B cell (primary cell): ENCODE measurements at regions not wholly inside any gene's neighbourhood (a gene's known extent, or its start where the extent isn't known, plus 50 kb on each side); places are given as distances from the start of the nearest gene placed in this dataset.

Experiments
- ATAC-seq: fragments of 200-7000 bp; cut with Tn5 transposase; one replicate; pipeline ENCODE4 v1.10.0; 2021; ENCODE audit warnings: low read depth, mild to moderate bottlenecking, moderate number of reproducible peaks, moderate library complexity
- CTCF ChIA-PET: fragments of 350-600 bp; sonication (Branson Sonifier 250); formaldehyde crosslinking; loops from one replicate; lab custom pipeline; 2021; ENCODE audit warnings: antibody characterized with exemption, inconsistent platforms; lab: Charles Lee
- POLR2A ChIA-PET: fragments of 350-600 bp; sonication (Branson Sonifier 250); formaldehyde crosslinking; loops from one replicate; lab custom pipeline; 2021; ENCODE audit warnings: antibody characterized with exemption; lab: Charles Lee
- DNase-seq: peaks from one replicate; pipeline ENCODE4 v3.0.0; 2013
- H2AFZ ChIP-seq: 2 replicates; pipeline ENCODE4 v1.6.1; 2012; ENCODE audit warnings: mild to moderate bottlenecking, low read depth, low read length; ENCODE audit not compliant: insufficient read depth, poor library complexity, severe bottlenecking
- H3K27ac ChIP-seq, 2 donors: 1 replicate in 1 of 2; 2 replicates in 1 of 2; pipeline ENCODE4 v1.5.1; 2012 to 2013; ENCODE audit warnings: low read length in 2 of 2, mild to moderate bottlenecking in 2 of 2, moderate library complexity in 1 of 2
- H3K27me3 ChIP-seq, 4 experiments: fragments of 200-600 bp in 1 of 4; sonication (generic) in 1 of 4; replicated peaks in 1 of 4; 1 replicate in 2 of 4; 2 replicates in 2 of 4; pipeline versions ENCODE4 v1.6.1 to v1.7.0; 2013 to 2016; ENCODE audit warnings: low read length in 3 of 4, mild to moderate bottlenecking in 2 of 4, mixed read lengths in 1 of 4, moderate library complexity in 1 of 4; ENCODE audit not compliant: insufficient read depth in 4 of 4, control insufficient read depth in 3 of 4; ENCODE audit errors: control extremely low read depth in 1 of 4
- H3K36me3 ChIP-seq, 2 experiments: replicated peaks in 1 of 2; 1 replicate in 1 of 2; 2 replicates in 1 of 2; pipeline versions ENCODE4 v1.6.1 to v1.7.1; 2013; ENCODE audit warnings: low read length in 1 of 2; ENCODE audit not compliant: insufficient read depth in 2 of 2, control insufficient read depth in 1 of 2; ENCODE audit errors: control extremely low read depth in 1 of 2, extremely low read depth in 1 of 2
- H3K4me1 ChIP-seq, 2 donors: fragments of 200-600 bp in 1 of 2; sonication (generic) in 1 of 2; 1 replicate in 1 of 2; 2 replicates in 1 of 2; pipeline versions ENCODE4 v1.5.1 to v1.6.1; 2013 to 2017; ENCODE audit warnings: low read length in 2 of 2; ENCODE audit not compliant: control insufficient read depth in 2 of 2, insufficient read depth in 2 of 2
- H3K4me2 ChIP-seq: replicated peaks from 2 replicates; pipeline ENCODE3; 2012; ENCODE audit warnings: mild to moderate bottlenecking, low read depth, low read length; ENCODE audit not compliant: poor library complexity, severe bottlenecking
- H3K4me3 ChIP-seq, 5 experiments: fragments of 200-600 bp in 1 of 5; sonication (generic) in 1 of 5; 1 replicate in 3 of 5; 2 replicates in 2 of 5; pipeline versions ENCODE4 v1.5.1 to v1.7.0; 2011 to 2016; ENCODE audit warnings: low read length in 4 of 5, mild to moderate bottlenecking in 4 of 5, low read depth in 2 of 5, control low read depth in 1 of 5, moderate library complexity in 1 of 5; ENCODE audit not compliant: insufficient read depth in 1 of 5; ENCODE audit errors: control extremely low read depth in 1 of 5, extremely low read depth in 1 of 5
- H3K79me2 ChIP-seq: fragments of 200-600 bp; sonication (generic); one replicate; pipeline ENCODE4 v1.6.0; 2016; ENCODE audit warnings: low read length; ENCODE audit not compliant: control insufficient read depth, insufficient read depth
- H3K9ac ChIP-seq: fragments of 200-600 bp; sonication (generic); 2 replicates; pipeline ENCODE4 v1.6.1; 2017; ENCODE audit warnings: mild to moderate bottlenecking, low read length, moderate library complexity
- H3K9me3 ChIP-seq, 3 donors: one replicate each; pipeline versions ENCODE4 v1.6.1 to v1.7.1; 2013; ENCODE audit warnings: low read length in 2 of 3; ENCODE audit not compliant: control insufficient read depth in 2 of 3, insufficient read depth in 1 of 3; ENCODE audit errors: control extremely low read depth in 1 of 3
- H4K20me1 ChIP-seq: 2 replicates; pipeline ENCODE4 v1.6.0; 2012; ENCODE audit warnings: mild to moderate bottlenecking, low read length; ENCODE audit not compliant: insufficient read depth, control insufficient read depth, poor library complexity, severe bottlenecking
- H3K27ac Mint-ChIP-seq: one replicate; pipeline ENCODE4 v1.8.0; 2021; ENCODE audit warnings: mixed read lengths
- H3K27me3 Mint-ChIP-seq: one replicate; pipeline ENCODE4 v1.8.0; 2021; ENCODE audit warnings: mixed read lengths
- H3K4me1 Mint-ChIP-seq: one replicate; pipeline ENCODE4 v1.8.0; 2021; ENCODE audit warnings: mixed read lengths
- H3K4me3 Mint-ChIP-seq: one replicate; pipeline ENCODE4 v1.8.0; 2021; ENCODE audit warnings: mixed read lengths
- H3K9me3 Mint-ChIP-seq: one replicate; pipeline ENCODE4 v1.8.0; 2022; ENCODE audit warnings: mixed read lengths; ENCODE audit not compliant: insufficient read depth
- CTCF ChIP-seq: fragments of 200-600 bp; IDR thresholded peaks from one replicate; pipeline ENCODE4 v1.8.0; 2022; ENCODE audit warnings: antibody characterized with exemption, mild to moderate bottlenecking
- EZH2 ChIP-seq: IDR thresholded peaks from 2 replicates; pipeline ENCODE4 v1.6.1; 2012; ENCODE audit warnings: borderline replicate concordance, low read depth, mild to moderate bottlenecking, moderate library complexity, low read length; ENCODE audit not compliant: insufficient read depth, poor library complexity, severe bottlenecking
- WGBS: methylation state at CpG from one replicate; pipeline ENCODE4 v1.1.5; 2013; ENCODE audit warnings: missing lambda C conversion rate; ENCODE audit not compliant: insufficient coverage; 5-methylcytosine and 5-hydroxymethylcytosine counted together
- intact Hi-C: fragments of 100-400 bp; cut with micrococcal nuclease; formaldehyde crosslinking; loops from one replicate; pipeline ENCODE4 v1.10.0; 2022

- intact Hi-C loops, result no loop called here
- Mint-ChIP-seq H3K27me3 (peaks cover 13% of the 10 kb centered on the region), H3K4me3 (no peak overlapping the region), H3K9me3 (no peaks in the 10 kb centered on the region), H3K27ac (no peak overlapping the region), H3K4me1 (no peaks in the 10 kb centered on the region)
- Histone ChIP-seq H3K4me1 (no peaks in the 10 kb centered on the region), H3K9ac (no peak overlapping the region), H3K79me2 (no peaks in the 10 kb centered on the region), H3K27ac (no peak overlapping the region), H3K9me3 (no peaks in the 10 kb centered on the region), H3K27me3 (peaks cover 0 to 6% (median 0%) of the 10 kb centered on the region in 4 experiments), H3K4me3 (no peak overlapping the region), H2AFZ (no peak overlapping the region), H3K36me3 (no peaks in the 10 kb centered on the region), H4K20me1 (no peaks in the 10 kb centered on the region), H3K4me2 (no peak overlapping the region)
- ATAC-seq, result no peak
- POLR2A ChIA-PET, result no interaction called here
- WGBS, result 100% methylated on average over 1 of the region's 1 CpG
- no peak for DNase-seq
- CTCF ChIA-PET, result no interaction called here
- TF ChIP-seq CTCF (no peak), EZH2 (no peak)
Observed at GRCh38 chr11:112614605-112615004, 346.6 kb upstream of the NCAM1 start.

- Mint-ChIP-seq H3K9me3 (no peaks in the 10 kb centered on the region), H3K4me1 (no peaks in the 10 kb centered on the region), H3K4me3 (no peak overlapping the region), H3K27me3 (peaks cover 13% of the 10 kb centered on the region), H3K27ac (no peak overlapping the region)
- Histone ChIP-seq H3K4me3 (no peak overlapping the region), H2AFZ (no peak overlapping the region), H3K9ac (no peak overlapping the region), H3K4me2 (no peak overlapping the region), H3K27ac (no peak overlapping the region), H3K4me1 (no peaks in the 10 kb centered on the region), H3K79me2 (no peaks in the 10 kb centered on the region), H4K20me1 (no peaks in the 10 kb centered on the region), H3K36me3 (no peaks in the 10 kb centered on the region), H3K9me3 (no peaks in the 10 kb centered on the region), H3K27me3 (peaks cover 0 to 6% (median 0%) of the 10 kb centered on the region in 4 experiments)
- POLR2A ChIA-PET, result no interaction called here
- DNase-seq (no peak), ATAC-seq (no peak)
- CTCF ChIA-PET, result no interaction called here
- TF ChIP-seq CTCF, result no peak
- no peak for TF ChIP-seq EZH2
- intact Hi-C loops, result no loop called here
Observed at GRCh38 chr11:112615238-112615637, 346.0 kb upstream of the NCAM1 start.
